ENCODE measurements at regions not wholly inside any gene's neighbourhood (a gene's known extent, or its start where the extent isn't known, plus 50 kb on each side); places are given as distances from the start of the nearest gene placed in this dataset.

DNA sequence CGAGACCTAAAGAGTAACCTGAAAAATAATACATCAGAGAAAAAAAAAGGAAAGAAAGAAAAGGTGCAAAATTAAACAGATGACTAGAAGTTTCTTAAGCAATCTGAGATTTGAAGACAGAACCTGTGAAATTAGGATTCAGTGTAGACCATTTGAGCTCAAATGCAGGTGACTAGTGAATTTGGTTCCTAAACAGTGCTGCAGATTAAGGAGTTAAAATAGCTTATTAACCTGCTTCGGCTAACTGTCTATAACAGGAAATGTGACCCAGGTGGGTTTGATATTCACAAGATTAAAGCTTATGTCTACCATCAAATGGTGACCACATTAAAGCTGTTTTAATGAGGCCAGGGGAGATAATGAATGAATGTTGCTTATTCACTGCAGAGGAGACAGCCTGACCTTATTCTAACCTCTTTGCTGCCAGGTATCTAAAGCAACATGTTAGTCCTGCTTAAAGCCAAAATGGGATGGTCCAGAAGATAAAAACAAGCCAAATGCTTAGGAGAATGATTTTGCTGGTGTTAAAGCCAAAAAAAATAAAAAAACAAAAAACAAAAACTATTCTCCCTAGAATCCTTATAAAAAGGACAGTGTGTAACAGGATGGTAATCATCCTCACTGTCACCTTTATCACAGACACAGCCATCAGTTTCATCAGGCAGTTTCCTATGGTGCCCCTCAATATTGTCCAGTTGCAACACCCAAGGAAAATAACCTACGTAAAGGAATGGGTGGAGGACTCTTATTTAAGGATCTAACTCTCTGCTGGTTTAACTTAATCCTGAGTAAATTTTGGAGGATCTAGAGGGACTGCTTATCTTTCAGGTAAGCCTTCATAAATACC, 769.0 kb upstream of the ZEB2 start:
- DNase-seq (ENCODE audit: low read depth in 2 of 2), result no peak

DNA sequence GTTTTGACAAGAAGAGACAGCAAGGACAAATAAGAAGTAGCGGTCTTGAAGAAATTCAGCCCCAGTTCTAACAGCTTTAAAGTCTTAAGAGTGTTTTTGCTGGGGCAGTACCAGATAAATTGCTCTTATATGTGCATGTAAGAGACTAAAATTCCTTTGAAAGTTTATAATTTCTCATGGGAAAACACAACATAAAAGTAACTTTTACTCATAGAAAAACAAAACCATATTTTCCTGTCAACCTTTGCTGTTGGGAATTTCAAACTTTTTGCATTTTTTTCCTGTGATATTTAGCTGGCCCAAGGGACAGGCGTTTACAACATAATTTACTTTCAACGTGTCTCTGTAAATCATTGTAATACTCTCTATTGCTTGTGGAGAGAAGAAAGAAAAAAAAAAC, 767.8 kb upstream of the ZEB2 start:
- no peak for DNase-seq (ENCODE audit: low read depth in 2 of 2)

DNA sequence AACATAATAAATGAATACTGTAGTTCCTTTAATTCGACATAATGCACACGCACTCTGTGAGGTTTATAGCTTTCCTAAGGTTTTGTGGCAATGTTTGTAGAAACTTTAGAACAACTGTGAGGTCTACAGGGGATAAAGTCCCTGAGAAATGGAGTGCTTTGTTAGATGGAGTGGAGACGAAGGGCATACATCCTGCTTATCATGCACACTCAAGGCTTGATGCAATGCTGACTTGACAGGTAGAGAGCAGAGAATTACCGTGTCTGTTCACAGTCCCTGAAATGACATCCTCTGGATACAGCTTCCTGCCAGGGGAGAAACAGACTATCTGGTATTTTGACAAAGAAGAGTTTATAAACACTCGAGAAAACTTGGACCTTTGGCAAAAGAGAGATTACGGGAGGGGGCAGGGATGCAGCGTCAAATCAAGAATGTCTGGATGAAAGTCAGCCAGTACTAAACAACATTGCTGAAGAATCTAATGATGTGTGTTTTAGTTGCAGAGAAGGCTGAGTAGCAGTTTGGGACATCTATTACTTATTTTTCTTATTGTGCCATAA, 766.9 kb upstream of the ZEB2 start:
- no peak for DNase-seq (ENCODE audit: low read depth in 2 of 2)

DNA sequence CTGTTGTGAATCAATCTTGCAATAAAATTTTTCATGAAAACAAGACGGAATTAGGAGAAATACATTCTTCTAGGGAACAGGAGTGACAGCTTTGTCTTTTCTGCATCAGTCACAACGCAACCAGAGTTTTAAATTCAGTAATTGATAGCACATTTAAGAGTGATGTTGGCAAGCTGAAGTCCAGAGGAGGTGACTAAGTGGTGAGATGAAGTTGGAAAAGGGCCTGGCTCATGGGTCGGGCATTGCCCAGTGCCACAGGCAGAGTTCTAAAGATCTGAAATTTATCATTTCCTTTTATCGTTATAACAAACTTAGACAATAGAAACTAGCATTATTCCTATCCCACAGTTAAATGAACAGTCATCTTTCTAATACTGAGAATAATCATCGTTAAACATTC, 764.6 kb upstream of the ZEB2 start:
- no peak for DNase-seq (ENCODE audit: low read depth in 2 of 2)

DNA sequence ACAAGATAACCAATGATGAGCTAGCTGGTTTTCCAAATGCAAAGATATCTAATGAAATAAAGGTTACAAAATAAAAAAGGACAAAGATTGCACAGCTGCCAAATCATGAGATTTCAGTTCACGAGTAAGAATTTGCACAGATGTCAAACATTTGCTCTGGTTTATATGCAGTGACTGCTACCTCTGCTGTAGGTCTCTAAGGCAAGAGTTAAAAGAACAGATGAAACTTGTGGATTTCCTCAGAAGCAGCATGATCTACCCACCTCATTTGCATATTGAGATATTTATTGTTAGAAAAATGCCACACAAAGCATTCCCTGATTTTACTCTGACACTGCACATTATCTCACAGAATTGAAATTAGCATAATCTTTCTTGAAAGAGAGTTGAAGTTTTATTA, 763.2 kb upstream of the ZEB2 start:
- DNase-seq (ENCODE audit: low read depth in 2 of 2), result no peak

DNA sequence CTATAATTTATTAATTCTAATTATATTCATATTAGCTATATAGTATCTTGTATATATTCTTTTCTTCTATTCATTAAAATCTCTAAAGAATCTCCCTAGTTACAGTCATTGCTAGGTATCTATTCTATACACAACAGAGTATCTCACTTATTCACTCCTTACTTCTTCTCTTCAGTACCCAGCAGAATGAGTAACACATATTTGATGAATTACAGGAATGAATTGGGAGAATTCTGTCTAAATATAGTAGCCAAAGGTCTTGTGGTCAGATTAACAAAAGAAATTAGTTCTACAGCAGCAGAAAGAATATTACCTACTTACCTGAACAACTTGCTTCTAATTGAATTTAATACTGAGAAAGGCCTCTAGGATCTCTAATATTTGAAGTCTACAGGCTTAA, 758.0 kb upstream of the ZEB2 start:
- no peak for DNase-seq (ENCODE audit: low read depth in 2 of 2)

DNA sequence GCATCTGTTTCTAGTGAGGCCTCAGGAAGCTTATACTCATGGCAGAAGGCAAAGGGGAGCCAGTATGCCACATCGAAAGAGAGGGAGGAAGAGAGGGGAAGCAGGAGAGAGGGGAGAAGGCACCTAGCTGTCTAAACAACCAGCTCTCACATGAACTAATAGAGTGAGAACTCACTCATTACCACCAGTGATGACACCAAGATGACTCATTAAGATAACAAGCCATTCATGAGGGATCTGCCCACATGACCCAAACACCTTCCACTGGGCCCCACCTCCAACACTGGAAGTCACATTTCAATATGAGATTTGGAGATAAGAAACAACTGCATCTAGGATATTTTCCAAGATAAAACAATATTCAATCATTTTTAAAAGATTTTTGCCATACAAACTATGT, 753.9 kb upstream of the ZEB2 start:
- no peak for DNase-seq (ENCODE audit: low read depth in 2 of 2)

DNA sequence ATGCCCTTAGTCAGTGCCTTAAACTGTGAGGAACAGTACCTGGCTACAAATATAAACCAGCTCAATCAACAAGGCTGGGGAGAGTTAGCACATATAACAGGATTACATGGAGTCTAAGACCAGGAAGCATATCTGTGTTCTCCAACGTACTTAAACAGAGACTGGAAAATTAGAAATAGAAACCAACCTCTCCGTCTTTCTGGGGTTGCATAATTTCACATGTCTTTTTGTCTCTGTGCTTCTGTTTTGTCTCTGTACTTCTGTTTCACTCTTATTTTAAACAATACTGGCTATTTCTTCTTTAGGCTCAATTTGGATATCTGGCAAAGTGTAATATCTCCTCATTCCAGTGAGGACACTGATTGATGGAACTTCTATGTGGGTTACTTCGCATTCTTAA, 749.0 kb upstream of the ZEB2 start:
- DNase-seq (ENCODE audit: low read depth in 2 of 2), result no peak

DNA sequence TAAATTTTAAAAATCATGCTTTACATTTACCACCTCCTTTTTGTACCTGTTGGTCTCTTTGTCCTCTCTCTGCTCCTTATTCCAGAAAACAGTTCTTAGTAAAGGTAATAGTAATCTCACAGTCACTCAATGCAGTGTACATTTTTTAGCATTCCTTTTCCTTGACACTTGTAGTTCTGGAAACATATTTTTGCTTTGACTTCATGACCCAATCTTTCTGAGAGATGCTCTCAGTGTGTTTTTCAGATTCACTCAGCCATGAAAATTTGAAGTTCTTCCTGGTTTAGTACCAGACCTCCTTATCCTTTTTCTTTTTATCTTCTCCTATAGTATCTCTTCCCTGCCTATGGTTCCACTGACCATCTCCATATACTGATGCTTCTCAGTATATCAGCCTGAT, 747.5 kb upstream of the ZEB2 start:
- no peak for DNase-seq (ENCODE audit: low read depth in 2 of 2)

DNA sequence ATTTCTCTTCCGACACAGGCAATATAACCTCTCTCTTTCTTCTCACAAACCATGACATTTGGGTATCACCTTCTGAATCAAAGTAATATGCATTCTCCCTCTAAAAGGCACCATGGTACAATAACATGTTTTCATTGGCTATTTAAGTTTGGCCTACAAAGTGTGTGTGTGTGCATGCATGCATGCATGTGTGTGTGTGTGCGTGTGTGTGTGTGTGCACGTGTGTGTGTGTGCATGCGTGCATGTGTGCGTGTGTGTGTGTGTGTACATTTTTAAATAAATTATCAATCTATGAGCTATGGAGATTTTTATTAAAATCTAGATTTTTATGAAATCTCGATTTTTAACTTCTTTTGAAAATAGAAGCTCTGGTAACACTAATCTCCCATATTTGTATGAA, 745.3 kb upstream of the ZEB2 start:
- no peak for DNase-seq (ENCODE audit: low read depth in 2 of 2)

DNA sequence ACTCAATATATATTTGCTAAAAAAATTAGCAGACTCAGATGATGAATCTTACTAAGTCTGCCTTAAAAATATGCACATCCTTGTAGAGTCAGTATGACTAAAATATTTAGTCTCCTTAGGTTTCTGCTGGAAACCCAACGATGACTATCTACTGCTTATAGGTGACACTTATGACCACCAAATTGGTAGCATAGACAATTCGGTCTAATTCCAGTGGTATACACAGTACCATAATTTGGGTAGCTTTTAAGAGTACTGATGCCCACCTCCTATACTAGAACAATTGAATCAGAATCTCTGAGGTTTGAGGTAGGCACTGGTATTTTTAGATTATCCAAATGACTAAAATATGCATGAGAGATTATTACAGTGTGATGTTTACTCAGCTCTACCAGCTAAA, 740.8 kb upstream of the ZEB2 start:
- no peak for DNase-seq (ENCODE audit: low read depth in 2 of 2)

DNA sequence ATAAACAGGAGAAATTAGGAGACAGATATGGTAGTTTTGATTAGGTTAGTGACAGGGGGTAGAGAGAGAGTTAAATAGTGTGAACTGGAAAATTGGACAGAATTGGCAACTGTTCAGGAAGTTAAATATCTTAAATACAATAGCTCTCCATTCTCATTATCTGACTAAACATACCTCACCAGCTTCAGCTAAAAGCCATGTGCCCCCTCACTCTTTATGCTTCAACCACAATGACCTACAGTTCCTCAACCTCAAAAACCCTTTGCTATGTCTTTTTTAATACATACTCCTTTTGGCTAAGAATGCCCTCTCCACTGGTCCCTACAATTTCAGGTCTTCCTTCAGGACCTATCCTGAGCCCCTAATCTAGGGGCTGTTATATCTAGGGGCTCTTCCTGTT, 740.2 kb upstream of the ZEB2 start:
- DNase-seq (ENCODE audit: low read depth in 2 of 2), result no peak

DNA sequence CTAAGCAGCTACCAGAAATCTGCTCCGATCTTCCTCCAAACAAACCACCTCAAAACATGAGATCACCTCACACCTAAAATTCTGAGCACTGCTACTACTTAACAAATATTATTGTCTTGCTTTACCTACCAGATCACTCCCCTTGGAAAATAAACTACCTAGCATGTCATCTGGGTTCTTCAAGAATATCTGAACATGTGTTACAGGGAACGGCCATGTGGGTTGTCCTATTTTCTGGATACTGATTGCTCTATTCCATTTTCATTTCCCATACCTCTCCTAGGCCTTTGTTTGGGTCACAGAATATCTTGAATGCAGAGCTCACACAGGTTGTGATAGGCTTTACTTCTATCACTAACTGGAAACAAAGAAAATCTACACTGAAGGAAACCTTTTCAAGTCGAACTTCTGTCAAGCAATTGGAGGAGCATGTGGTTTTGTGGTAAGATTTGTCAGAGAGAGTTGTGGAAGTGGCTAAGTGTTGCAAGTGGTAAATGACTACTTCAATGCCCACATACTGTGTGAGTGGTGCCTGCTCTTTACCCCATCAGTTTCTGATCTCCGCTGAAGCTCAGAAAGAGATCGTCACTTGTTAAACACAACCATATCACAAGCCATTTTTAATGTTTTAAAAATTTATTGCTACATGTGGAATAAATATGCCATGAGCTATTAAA, 739.1 kb upstream of the ZEB2 start:
- DNase-seq (ENCODE audit: low read depth in 2 of 2), result no peak

DNA sequence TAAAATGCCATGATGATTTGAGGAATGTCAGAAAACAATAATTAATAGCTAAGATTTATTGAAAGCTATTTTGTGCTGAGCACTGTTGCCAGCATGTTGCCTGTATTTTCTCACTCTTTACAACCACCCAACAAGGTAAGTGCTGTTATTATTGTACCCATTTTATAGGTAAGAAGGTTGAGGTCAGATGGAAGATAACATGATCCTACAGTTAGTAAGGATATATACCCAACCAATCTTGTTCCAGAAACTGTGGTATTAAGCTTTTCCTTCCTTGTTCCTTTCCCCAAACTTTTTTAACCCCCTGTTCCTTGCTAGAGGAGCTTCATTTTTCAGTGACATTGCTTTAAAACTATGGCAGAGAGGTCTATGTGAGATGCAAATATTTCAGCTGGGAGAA, 738.0 kb upstream of the ZEB2 start:
- DNase-seq (ENCODE audit: low read depth in 2 of 2), result no peak

DNA sequence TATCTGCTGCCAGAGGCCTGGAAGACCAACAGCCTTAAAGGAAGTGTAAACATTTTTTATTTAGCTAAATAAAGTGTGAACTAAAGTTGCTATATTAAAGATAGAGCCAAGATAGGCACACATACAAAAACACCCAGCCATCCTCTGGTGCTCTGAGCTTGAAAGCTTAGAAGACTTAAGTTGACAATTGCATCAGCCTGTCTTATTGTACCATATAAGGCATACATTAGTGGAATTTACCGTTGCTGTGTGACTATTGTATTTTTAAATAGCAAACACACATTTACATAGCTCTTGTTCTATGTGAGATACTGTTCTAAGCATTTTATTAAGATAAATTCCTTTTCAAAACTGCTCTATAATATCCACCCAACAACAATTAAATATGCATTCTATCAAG, 736.6 kb upstream of the ZEB2 start:
- DNase-seq (ENCODE audit: low read depth in 2 of 2), result no peak

DNA sequence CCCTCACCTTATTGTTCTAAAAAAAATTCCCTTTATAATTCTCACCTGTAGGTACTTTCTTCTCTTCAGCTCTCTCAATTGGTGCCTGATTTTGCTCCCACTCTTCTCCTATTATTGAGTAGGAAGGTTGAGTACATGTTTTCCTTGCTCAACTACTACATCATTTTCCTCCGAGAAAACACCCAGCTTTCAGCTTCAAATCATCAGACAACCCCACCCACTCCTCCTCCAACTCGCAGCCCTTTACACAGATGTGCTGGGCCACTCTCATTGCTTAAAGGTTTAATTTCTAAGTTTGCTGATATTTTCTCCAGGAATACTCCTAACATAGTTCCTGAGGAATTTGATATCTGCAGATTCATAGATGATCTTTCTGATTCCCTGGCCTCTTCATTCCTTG, 734.4 kb upstream of the ZEB2 start:
- DNase-seq (ENCODE audit: low read depth in 2 of 2), result no peak

DNA sequence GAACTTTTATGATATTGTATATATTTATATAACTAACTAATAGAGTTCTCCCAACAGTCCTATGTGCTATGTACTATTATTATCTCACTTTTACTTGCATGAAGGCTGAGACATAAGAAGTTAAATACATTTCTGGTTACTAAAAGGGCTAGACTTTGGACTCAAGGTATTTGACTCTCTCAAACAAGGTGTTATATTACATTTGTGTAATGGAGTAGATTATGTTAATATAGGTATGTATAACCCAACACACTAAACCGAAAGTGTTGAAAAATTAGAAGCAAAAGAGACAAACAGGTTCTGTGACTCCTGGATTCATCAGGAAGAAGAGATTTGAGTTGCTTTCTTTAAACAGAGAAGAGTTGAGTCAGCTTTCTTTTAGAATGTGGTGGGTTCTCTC, 733.6 kb upstream of the ZEB2 start:
- DNase-seq (ENCODE audit: low read depth in 2 of 2), result no peak

DNA sequence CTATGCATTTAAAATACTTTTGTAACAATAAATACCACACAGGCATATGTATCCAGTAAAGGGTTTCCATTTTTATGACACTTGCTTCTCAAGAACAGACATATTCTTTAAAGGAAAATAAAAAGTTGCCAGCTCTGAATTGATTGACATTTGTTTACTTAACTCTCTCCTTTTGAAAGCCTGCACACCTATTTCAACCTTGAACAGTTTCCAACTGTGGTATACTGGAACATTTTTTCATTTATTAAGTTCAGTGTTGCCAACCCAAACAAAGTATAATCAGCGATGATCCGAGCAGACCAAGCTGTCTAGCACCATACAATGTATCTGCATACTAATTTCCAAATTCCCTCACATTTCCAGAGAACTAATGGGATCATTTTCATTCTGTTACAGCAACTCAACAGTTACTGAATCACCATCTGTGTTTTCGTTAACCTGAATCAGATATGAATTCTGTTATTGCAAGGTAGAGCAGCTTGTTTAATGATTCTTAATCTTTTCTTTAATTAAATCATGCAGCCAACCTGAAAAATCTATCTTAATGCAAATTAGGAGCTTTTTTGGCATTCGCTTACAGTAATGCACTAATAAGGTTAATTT, 725.5 kb upstream of the ZEB2 start:
- no peak for DNase-seq (ENCODE audit: low read depth in 2 of 2)

DNA sequence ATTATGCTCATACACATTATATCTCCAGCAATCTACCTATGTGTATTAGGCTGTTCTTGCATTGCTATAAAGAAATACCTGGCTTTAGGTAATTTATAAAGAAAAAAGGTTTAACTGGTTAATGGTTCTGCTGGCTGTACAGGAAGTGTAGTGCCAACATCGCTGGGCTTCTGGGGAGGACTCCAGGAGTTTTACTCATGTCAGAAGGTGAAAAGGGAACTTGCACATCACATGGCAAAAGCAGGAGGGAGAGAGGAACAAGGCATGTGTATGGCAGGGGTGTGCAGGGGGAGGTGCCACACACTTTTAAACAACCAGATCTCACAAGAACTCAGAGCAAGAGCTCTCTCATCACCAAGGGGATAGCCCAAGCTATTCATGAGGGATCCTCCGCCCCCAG, 715.4 kb upstream of the ZEB2 start:
- no peak for DNase-seq (ENCODE audit: low read depth in 2 of 2)

DNA sequence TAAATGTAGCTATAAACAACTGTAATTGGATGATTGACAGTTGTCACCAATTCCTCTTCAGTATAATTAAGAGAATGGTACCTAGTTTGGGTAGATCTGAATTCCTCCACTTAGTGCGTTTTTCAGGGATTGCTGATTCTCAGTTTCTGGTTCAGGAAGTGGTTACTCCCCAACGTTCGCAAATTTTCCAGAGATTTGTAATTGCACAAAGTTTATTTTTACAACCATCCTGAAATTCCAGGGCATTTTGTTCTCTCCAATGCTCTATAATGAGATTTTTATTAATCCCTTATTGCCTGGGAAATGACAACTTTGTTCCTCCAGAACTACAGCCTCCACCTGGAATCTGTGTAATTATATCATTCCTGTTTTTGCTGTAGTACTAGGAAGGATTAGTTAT, 710.6 kb upstream of the ZEB2 start:
- no peak for DNase-seq (ENCODE audit: low read depth in 2 of 2)

DNA sequence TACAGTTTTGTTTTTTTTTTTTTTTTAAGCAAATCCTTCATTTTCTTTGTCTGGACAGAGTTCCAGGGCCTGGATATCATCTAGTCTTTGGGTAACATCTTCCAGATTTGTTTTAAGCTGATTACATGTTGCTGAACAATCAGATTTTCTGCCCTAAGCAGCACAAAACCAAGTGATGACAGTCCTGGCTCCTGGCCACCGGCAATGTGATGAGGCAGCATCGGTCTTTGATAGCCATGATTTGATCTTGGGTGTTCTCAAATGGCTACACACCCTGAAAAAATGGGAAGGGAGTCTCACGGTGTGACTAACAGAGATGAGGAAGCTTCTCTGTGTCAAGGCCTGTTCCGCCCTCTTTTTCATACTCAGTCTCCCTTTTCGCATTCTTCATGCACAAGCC, 708.6 kb upstream of the ZEB2 start:
- DNase-seq (ENCODE audit: low read depth in 2 of 2), result no peak

DNA sequence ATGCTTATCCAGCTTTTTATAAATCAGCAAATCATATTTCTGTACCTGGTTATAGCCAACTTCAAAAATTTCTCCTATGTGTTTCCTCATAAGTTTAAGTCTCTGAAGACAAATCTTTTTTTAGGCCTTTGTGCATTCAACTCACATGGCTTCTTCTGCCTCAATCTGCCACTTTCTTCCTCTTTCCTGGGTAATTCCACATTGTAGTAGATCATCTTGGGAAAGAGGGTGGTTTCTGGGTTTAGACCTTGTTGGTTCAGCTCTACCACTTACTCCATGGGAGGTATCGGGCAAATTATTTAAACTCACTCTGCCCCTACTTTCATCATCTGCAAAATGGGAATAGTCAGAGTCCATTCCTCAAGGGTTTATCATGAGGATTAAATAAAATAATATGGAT, 707.0 kb upstream of the ZEB2 start:
- DNase-seq (ENCODE audit: low read depth in 2 of 2), result no peak

DNA sequence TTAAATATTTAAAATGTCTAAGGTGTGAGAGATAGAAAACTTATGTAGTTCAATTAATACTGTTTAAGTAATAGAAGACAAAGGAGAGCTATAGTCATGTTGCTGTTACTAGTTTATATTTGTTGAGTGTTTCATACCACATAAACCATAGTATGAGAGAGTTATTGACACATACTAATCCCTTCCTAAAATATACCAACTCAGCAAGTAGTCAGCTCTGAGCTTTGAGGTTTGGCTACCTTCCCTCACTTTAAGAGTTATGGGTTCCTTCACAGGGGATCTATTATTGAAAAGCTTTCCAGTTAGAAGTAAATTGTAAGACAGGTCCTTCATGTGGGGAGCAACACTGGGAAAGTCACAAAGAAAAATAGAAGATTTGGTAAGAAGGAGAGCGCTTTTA, 701.6 kb upstream of the ZEB2 start:
- DNase-seq (ENCODE audit: low read depth in 2 of 2), result no peak
